ENCODE measurements at regions not wholly inside any gene's neighbourhood (a gene's known extent, or its start where the extent isn't known, plus 50 kb on each side); places are given as distances from the start of the nearest gene placed in this dataset.
A peak's percentile ranks its signal among the peaks of the same experiment; 100 is the strongest.

DNA sequence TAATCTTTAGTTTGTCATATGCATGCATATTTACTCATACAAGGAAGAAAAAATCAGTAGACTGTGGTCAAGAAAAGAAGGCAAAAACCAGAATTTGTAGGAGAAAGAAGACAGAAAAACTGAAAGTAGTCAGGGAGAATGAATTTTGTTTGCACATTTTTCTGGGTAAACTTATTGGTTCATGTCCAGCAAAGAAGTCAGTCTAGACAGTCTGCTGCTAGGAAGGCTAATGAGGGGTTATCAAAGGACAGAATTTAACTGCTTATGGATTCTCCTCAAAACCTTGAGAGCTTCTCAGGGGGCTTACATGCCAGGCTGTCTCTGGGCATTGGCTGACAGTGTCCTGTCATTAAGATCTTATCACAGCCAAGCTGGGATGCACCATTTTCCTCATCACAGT lies 293.9 kb downstream of the RPAP3 start:
- no peak for DNase-seq
- CTCF ChIA-PET = interaction anchor here (2.1 kb wide), 1 partner anchor 10 kb away, joined by 5 read pairs; no protein-coding TSS in a partner anchor
- Histone ChIP-seq H3K4me3 (ENCODE audit: control insufficient read depth in 1 of 7, extremely low read depth in 1 of 7, insufficient read depth in 4 of 7, low read depth in 2 of 7, low read length in 6 of 7) (no peak overlapping the region), H3K27ac (ENCODE audit: insufficient read depth in 1 of 2, low read depth in 1 of 2, low read length in 2 of 2, poor library complexity in 1 of 2, severe bottlenecking in 2 of 2) (no peak overlapping the region), H3K4me1 (ENCODE audit: control extremely low read depth in 1 of 4, control insufficient read depth in 4 of 4, insufficient read depth in 4 of 4, low read length in 3 of 4) (peaks cover 0 to 15% (median 0%) of the 10 kb centered on the region in 4 experiments), H3K36me3 (ENCODE audit: control insufficient read depth in 4 of 4, insufficient read depth in 4 of 4, low read length in 3 of 4) (no peaks in the 10 kb centered on the region), H3K9me3 (ENCODE audit: control extremely low read depth in 1 of 5, control insufficient read depth in 4 of 5, insufficient read depth in 2 of 5, low read depth in 1 of 5, low read length in 4 of 5) (no peaks in the 10 kb centered on the region), H3K27me3 (replicated peaks in 2 of 5; ENCODE audit: control insufficient read depth in 4 of 5, insufficient read depth in 5 of 5, low read length in 4 of 5) (no peaks in the 10 kb centered on the region)
- POLR2A ChIA-PET = interaction anchor here (0.6 kb wide), 1 partner anchor 277 kb away, joined by 3 read pairs; no protein-coding TSS in a partner anchor

DNA sequence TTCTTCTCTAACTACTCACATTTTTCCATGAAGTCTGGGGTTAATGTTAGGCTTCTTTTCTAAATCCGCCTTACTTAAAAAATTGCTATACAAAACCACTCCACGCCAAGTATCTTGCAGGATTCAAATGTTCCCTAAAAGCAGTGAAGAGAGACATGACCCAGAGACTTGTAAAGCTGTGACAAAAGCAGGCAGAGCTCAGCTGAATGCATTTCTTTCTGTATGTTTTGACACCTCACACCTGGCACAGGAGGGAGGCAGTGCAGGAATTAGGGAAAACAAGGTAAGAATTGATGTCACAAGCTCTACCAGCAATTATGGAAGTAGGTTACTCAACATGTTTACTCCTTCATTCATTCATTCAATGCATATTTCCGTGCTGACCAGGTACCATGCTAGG lies 295.0 kb downstream of the RPAP3 start:
- Histone ChIP-seq H3K27ac (ENCODE audit: insufficient read depth in 1 of 2, low read depth in 1 of 2, low read length in 2 of 2, poor library complexity in 1 of 2, severe bottlenecking in 2 of 2) (no peak overlapping the region), H3K36me3 (ENCODE audit: control insufficient read depth in 4 of 4, insufficient read depth in 4 of 4, low read length in 3 of 4) (no peaks in the 10 kb centered on the region), H3K27me3 (replicated peaks in 2 of 5; ENCODE audit: control insufficient read depth in 4 of 5, insufficient read depth in 5 of 5, low read length in 4 of 5) (no peaks in the 10 kb centered on the region), H3K4me1 (ENCODE audit: control extremely low read depth in 1 of 4, control insufficient read depth in 4 of 4, insufficient read depth in 4 of 4, low read length in 3 of 4) (peaks cover 0 to 15% (median 0%) of the 10 kb centered on the region in 4 experiments), H3K4me3 (ENCODE audit: control insufficient read depth in 1 of 7, extremely low read depth in 1 of 7, insufficient read depth in 4 of 7, low read depth in 2 of 7, low read length in 6 of 7) (no peak overlapping the region), H3K9me3 (ENCODE audit: control extremely low read depth in 1 of 5, control insufficient read depth in 4 of 5, insufficient read depth in 2 of 5, low read depth in 1 of 5, low read length in 4 of 5) (no peaks in the 10 kb centered on the region)
- DNase-seq = no peak
- ChIA-PET CTCF (no interaction called here), POLR2A (no interaction called here)
- WGBS (ENCODE audit: insufficient coverage) = 100% methylated on average over 1 of the region's 3 CpGs

DNA sequence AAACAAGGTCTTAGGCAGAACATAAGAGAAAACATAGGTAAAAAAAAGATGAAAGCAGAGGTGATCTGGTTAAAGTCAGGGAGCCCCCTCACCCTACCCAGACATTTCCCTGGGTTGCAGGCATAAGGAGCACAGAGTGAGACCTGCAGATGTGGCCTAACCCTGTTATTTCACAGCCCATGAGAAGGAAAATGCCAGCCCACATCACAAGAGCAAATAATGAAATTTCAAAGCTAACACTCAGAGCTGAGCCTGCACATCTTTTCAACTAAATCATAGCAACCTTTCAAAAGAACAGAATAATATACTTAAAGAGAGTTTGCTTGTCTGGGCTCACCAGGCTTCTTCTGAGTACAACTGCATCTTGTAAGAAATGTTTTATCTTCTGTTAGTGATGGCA lies 295.4 kb downstream of the RPAP3 start:
- H3K27ac ChIP-seq (ENCODE audit: insufficient read depth in 1 of 2, low read depth in 1 of 2, low read length in 2 of 2, poor library complexity in 1 of 2, severe bottlenecking in 2 of 2) = no peak overlapping the region
- CTCF ChIA-PET = no interaction called here
- H3K4me1 ChIP-seq (ENCODE audit: control extremely low read depth in 1 of 4, control insufficient read depth in 4 of 4, insufficient read depth in 4 of 4, low read length in 3 of 4) = peaks cover 0 to 15% (median 0%) of the 10 kb centered on the region in 4 experiments
- no peak for DNase-seq
- no peak overlapping the region for H3K4me3 ChIP-seq (ENCODE audit: control insufficient read depth in 1 of 7, extremely low read depth in 1 of 7, insufficient read depth in 4 of 7, low read depth in 2 of 7, low read length in 6 of 7)
- no peaks in the 10 kb centered on the region for H3K9me3 ChIP-seq (ENCODE audit: control extremely low read depth in 1 of 5, control insufficient read depth in 4 of 5, insufficient read depth in 2 of 5, low read depth in 1 of 5, low read length in 4 of 5)
- H3K36me3 ChIP-seq (ENCODE audit: control insufficient read depth in 4 of 4, insufficient read depth in 4 of 4, low read length in 3 of 4) = no peaks in the 10 kb centered on the region
- POLR2A ChIA-PET = no interaction called here
- H3K27me3 ChIP-seq (replicated peaks in 2 of 5; ENCODE audit: control insufficient read depth in 4 of 5, insufficient read depth in 5 of 5, low read length in 4 of 5) = no peaks in the 10 kb centered on the region

DNA sequence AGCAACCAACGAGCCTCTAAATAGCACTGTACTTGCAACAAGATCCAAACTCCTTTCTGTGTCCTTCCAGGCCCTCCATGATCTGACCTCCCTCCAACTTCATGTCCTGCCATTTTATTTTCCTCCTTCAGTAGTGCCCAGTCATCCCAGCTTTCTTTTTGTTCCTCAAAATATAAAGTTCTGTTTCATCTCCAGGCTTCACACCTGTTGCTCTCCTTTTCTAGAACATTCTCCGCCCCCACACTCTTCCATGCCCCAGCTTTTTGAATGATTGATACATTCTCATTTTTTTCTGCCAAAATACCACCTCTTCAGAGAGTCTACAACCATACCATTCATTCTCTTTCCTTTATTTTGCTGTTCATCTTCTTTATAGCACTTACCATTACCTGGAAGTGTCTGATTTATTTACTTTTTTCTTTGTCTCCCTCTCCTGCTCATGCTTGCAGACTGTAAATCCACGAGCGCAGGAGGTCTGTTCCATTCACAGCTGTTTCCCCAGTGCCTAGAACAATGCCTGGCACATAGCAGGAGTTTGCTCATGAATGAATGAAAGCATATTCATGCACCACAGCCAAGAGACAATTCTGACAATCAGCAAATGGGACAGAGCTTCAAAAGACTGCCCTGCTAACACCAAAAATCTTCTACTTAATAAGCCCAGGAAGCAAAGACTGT lies 296.4 kb downstream of the RPAP3 start:
- no peaks in the 10 kb centered on the region for H3K36me3 ChIP-seq (ENCODE audit: control insufficient read depth in 4 of 4, insufficient read depth in 4 of 4, low read length in 3 of 4)
- peaks cover 0 to 15% (median 0%) of the 10 kb centered on the region in 4 experiments for H3K4me1 ChIP-seq (ENCODE audit: control extremely low read depth in 1 of 4, control insufficient read depth in 4 of 4, insufficient read depth in 4 of 4, low read length in 3 of 4)
- ChIA-PET POLR2A (no interaction called here), CTCF (interaction anchor here (1.5 kb wide), 1 partner anchor 10 kb away, joined by 4 read pairs; no protein-coding TSS in a partner anchor)
- H3K27ac ChIP-seq (ENCODE audit: insufficient read depth in 1 of 2, low read depth in 1 of 2, low read length in 2 of 2, poor library complexity in 1 of 2, severe bottlenecking in 2 of 2) = no peak overlapping the region
- no peaks in the 10 kb centered on the region for H3K27me3 ChIP-seq (replicated peaks in 2 of 5; ENCODE audit: control insufficient read depth in 4 of 5, insufficient read depth in 5 of 5, low read length in 4 of 5)
- no peak overlapping the region for H3K4me3 ChIP-seq (ENCODE audit: control insufficient read depth in 1 of 7, extremely low read depth in 1 of 7, insufficient read depth in 4 of 7, low read depth in 2 of 7, low read length in 6 of 7)
- no peaks in the 10 kb centered on the region for H3K9me3 ChIP-seq (ENCODE audit: control extremely low read depth in 1 of 5, control insufficient read depth in 4 of 5, insufficient read depth in 2 of 5, low read depth in 1 of 5, low read length in 4 of 5)
- DNase-seq = no peak
- WGBS (ENCODE audit: insufficient coverage) = 96% methylated on average over 2 of the region's 4 CpGs

DNA sequence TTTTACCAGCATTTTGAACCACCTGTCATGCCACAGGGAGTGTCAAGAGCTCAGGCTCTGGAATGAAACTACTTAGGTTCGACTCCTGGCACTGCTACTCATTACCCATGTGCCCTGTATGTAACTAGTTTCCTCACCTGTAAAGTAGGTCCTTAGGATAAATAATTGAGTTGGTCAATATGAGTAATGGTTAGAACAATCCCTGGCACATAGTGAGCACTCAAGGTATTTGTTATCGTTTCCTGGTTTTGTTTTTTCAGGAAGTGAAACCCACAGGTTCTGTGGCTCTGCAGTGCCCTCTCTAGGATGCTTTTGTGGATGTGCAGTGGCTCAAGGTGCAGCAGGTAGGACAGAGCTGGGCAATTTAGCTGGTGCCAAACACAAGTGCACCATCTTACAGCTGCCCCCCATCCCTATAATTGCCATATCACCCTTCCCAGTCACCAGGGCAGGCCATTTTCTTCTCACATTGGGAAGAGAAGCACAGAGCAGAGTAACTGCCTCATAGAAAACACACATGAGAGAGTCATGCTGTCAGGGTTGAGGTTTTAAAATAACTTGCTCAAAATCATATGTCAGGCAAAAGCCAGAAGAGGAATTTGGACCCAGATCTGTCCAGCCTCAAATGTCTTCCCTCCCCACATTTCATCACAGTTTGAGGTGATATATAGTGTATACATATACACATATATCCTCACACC lies 297.5 kb downstream of the RPAP3 start:
- H3K4me3 ChIP-seq (ENCODE audit: control insufficient read depth in 1 of 7, extremely low read depth in 1 of 7, insufficient read depth in 4 of 7, low read depth in 2 of 7, low read length in 6 of 7) = no peak overlapping the region
- peaks cover 0 to 15% (median 0%) of the 10 kb centered on the region in 4 experiments for H3K4me1 ChIP-seq (ENCODE audit: control extremely low read depth in 1 of 4, control insufficient read depth in 4 of 4, insufficient read depth in 4 of 4, low read length in 3 of 4)
- DNase-seq = peak; percentile 32 to 60 (median 53)
- no peaks in the 10 kb centered on the region for H3K36me3 ChIP-seq (ENCODE audit: control insufficient read depth in 4 of 4, insufficient read depth in 4 of 4, low read length in 3 of 4)
- WGBS (ENCODE audit: insufficient coverage) = 0% methylated on average over 1 of the region's 2 CpGs
- ChIA-PET CTCF (interaction anchor here (0.8 to 2.6 kb wide), 3 partner anchors 12 to 375 kb away, joined by 3 to 14 read pairs (median 4); no protein-coding TSS in a partner anchor), POLR2A (no interaction called here)
- H3K9me3 ChIP-seq (ENCODE audit: control extremely low read depth in 1 of 5, control insufficient read depth in 4 of 5, insufficient read depth in 2 of 5, low read depth in 1 of 5, low read length in 4 of 5) = no peaks in the 10 kb centered on the region
- H3K27ac ChIP-seq (ENCODE audit: insufficient read depth in 1 of 2, low read depth in 1 of 2, low read length in 2 of 2, poor library complexity in 1 of 2, severe bottlenecking in 2 of 2) = no peak overlapping the region
- no peaks in the 10 kb centered on the region for H3K27me3 ChIP-seq (replicated peaks in 2 of 5; ENCODE audit: control insufficient read depth in 4 of 5, insufficient read depth in 5 of 5, low read length in 4 of 5)

DNA sequence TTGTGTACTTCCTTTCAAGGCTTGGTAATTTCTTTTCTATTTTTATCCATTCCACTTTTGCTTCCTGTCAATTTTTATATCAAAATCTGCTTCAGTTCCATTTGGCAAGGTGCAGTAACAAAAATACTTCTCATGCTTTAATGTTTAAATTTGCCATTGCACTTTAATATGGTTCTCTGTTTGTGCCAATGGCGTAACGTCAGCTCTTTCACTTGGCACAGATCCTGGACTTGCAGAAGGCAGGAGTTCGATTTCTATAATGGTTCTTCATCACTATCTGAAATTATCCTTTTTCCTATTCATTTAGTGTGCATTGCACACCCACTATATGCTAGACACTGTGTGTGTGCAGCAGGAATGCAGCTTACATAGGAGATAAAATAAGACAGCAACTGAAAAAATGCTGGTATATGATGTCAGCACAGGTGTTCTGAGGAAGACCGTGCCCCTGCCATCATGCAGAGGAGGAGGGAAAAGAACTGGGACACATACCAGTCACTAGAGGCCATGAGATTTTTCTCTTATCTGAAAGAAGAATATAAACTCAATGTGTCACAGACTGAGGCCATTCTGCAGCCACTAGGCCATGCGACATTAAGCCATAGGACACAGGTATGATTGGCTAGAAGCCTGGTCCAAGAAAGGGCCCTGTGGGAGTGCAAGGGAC lies 298.2 kb downstream of the RPAP3 start:
- H3K4me3 ChIP-seq (ENCODE audit: control insufficient read depth in 1 of 7, extremely low read depth in 1 of 7, insufficient read depth in 4 of 7, low read depth in 2 of 7, low read length in 6 of 7) = no peak overlapping the region
- H3K4me1 ChIP-seq (ENCODE audit: control extremely low read depth in 1 of 4, control insufficient read depth in 4 of 4, insufficient read depth in 4 of 4, low read length in 3 of 4) = peaks cover 0 to 15% (median 0%) of the 10 kb centered on the region in 4 experiments
- H3K9me3 ChIP-seq (ENCODE audit: control extremely low read depth in 1 of 5, control insufficient read depth in 4 of 5, insufficient read depth in 2 of 5, low read depth in 1 of 5, low read length in 4 of 5) = no peaks in the 10 kb centered on the region
- ChIA-PET POLR2A (no interaction called here), CTCF (interaction anchor here (1.5 to 2.6 kb wide), 2 partner anchors 12 to 374 kb away, joined by 4 to 14 read pairs; no protein-coding TSS in a partner anchor)
- no peak for DNase-seq
- H3K27me3 ChIP-seq (replicated peaks in 2 of 5; ENCODE audit: control insufficient read depth in 4 of 5, insufficient read depth in 5 of 5, low read length in 4 of 5) = no peaks in the 10 kb centered on the region
- 72% methylated on average over 3 of the region's 5 CpGs for WGBS (ENCODE audit: insufficient coverage)
- H3K36me3 ChIP-seq (ENCODE audit: control insufficient read depth in 4 of 4, insufficient read depth in 4 of 4, low read length in 3 of 4) = no peaks in the 10 kb centered on the region
- H3K27ac ChIP-seq (ENCODE audit: insufficient read depth in 1 of 2, low read depth in 1 of 2, low read length in 2 of 2, poor library complexity in 1 of 2, severe bottlenecking in 2 of 2) = no peak overlapping the region

DNA sequence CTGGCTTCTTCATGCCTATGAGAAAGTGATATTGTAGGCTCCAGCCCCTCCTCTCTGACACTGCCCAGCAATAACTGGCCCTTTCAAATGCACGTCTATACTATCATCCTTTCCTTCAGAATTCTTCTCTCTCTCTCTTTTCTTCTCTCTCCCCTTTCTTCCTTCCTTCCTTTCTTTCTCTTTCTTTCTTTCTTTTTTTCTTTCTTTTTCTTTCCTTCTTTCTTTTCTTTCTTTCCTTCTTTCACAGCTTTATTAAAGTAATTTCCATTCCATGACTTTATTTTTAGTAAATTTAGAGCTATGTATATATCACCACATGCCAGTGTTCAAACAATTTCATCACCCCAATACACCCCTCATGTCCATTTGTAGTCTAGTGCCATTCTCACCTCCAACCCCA lies 302.1 kb downstream of the RPAP3 start:
- POLR2A ChIA-PET = no interaction called here
- no peak for DNase-seq
- 100% methylated on average over 1 of the region's 1 CpG for WGBS (ENCODE audit: insufficient coverage)
- H3K9me3 ChIP-seq (ENCODE audit: control extremely low read depth in 1 of 5, control insufficient read depth in 4 of 5, insufficient read depth in 2 of 5, low read depth in 1 of 5, low read length in 4 of 5) = peaks cover 0 to 2% (median 0%) of the 10 kb centered on the region in 5 experiments
- no peak overlapping the region for H3K27ac ChIP-seq (ENCODE audit: insufficient read depth in 1 of 2, low read depth in 1 of 2, low read length in 2 of 2, poor library complexity in 1 of 2, severe bottlenecking in 2 of 2)
- no peaks in the 10 kb centered on the region for H3K27me3 ChIP-seq (replicated peaks in 2 of 5; ENCODE audit: control insufficient read depth in 4 of 5, insufficient read depth in 5 of 5, low read length in 4 of 5)
- peaks cover 0 to 21% (median 0%) of the 10 kb centered on the region in 4 experiments for H3K4me1 ChIP-seq (ENCODE audit: control extremely low read depth in 1 of 4, control insufficient read depth in 4 of 4, insufficient read depth in 4 of 4, low read length in 3 of 4)
- H3K4me3 ChIP-seq (ENCODE audit: control insufficient read depth in 1 of 7, extremely low read depth in 1 of 7, insufficient read depth in 4 of 7, low read depth in 2 of 7, low read length in 6 of 7) = no peak overlapping the region
- H3K36me3 ChIP-seq (ENCODE audit: control insufficient read depth in 4 of 4, insufficient read depth in 4 of 4, low read length in 3 of 4) = no peaks in the 10 kb centered on the region
- CTCF ChIA-PET = interaction anchor here (0.7 to 1.4 kb wide), 3 partner anchors 26 to 372 kb away, joined by 3 to 4 read pairs (median 3); no protein-coding TSS in a partner anchor

All from common myeloid progenitor, CD34-positive (primary cell).